ENCODE measurements at regions not wholly inside any gene's neighbourhood (a gene's known extent, or its start where the extent isn't known, plus 50 kb on each side); places are given as distances from the start of the nearest gene placed in this dataset.

DNA sequence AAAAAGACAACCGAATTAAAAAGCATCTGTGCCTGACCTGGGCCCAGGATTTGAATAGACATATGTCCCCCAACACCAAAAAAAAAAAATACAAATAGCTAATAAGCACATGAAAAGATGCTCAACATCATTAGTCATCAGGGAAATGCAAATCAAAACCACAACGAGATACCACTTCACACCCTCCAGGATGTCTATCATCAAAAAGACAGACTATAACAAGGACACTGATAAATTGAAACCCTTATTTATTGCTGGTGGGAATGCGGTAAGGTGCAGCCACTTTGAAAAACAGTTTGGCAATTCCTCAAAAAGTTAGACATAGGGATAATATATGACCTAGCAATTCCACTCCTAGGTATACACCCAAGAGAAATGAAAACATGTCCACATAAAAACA is 72.3 kb upstream of the CAMK1G start:
- DNase-seq (ENCODE audit: low read depth, low spot score): no peak
- in situ Hi-C loops (cut with HindIII; ENCODE audit: low pct_unique_long_range_greater_than_20kb, low sequenced_read_pairs): no loop called here

DNA sequence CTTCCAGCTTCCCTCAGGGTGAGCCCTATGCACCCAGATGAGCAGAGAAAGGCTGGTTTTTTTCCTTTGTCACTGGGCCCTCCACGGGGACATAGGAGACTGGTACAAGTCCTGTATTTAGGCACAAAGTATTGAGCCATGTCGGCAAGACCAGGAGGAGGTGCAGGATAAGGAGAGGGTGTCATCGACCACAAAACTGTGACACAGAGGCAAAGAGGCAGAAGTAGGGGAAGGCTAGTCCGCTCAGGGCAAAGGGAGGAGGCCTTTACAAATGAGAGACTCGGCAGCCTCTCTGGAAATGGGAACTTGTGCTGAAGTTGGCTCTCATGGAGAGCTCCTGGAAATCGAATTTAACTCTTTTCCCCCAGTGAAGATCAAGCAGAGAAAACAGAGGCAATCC is 70.7 kb upstream of the CAMK1G start:
- no peak for DNase-seq (ENCODE audit: low read depth, low spot score)
- in situ Hi-C loops (cut with HindIII; ENCODE audit: low pct_unique_long_range_greater_than_20kb, low sequenced_read_pairs): no loop called here

DNA sequence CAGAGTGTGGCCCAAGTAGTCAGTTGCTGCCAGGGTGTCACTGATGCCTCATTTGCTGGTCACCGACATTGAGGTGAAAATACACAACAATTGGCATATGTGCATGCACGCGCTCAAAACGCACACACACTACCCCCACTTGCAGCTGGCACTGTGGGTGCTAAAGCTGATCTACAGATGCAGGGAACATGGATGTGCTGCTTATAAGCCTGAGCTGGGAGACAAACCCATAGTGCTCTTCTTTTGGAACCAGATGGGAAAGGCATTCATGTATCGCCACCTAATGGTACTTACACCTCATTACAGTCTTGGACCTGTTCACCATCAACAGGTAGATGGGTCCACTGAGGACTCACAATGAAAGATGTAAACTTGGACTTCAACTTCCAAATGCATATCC is 70.3 kb upstream of the CAMK1G start:
- in situ Hi-C loops (cut with HindIII; ENCODE audit: low pct_unique_long_range_greater_than_20kb, low sequenced_read_pairs): no loop called here
- DNase-seq (ENCODE audit: low read depth, low spot score): peak; percentile 72

DNA sequence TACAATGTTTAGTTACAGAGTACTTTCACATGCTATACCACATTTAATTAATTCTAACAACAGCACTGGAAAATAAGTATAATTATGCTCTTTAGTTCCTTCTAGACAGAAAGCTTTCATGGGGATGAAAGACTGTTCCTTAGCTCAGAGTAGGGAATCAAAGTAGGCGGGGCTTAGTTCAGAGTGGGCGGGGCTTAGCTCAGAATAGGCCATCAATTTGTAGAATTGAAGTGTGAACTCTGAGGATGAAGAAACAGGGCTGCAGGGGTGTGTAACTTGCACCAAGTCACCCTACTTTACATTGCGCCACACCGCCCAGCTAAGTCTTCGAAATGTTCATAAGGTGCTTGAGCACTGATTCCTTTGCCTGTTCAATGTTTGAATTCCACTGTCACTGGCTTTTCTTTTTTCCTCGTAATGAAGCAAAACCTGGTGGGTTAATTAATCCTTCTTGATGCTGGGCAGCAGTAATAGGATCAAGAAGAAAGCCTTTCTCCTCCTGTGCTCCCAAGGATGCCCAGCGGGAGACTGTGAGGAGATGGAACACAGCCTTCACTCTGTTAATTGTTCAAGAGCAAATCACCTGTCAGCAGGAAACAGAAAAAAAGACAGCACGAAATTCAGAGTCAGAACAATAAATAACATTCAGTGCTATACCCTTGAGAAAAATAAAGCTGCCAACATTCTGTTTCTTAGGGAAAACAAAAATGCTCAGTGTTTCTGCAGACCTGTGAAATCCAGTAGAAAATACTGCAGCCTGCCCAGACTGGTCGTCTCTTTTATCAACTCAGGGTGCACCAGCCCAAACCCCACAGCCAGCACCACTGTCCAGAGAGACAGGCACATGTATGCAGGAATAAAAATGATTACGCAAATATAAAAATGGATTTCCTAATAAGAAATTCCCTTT is 66.5 kb upstream of the CAMK1G start:
- in situ Hi-C loops (cut with HindIII; ENCODE audit: low pct_unique_long_range_greater_than_20kb, low sequenced_read_pairs): no loop called here

DNA sequence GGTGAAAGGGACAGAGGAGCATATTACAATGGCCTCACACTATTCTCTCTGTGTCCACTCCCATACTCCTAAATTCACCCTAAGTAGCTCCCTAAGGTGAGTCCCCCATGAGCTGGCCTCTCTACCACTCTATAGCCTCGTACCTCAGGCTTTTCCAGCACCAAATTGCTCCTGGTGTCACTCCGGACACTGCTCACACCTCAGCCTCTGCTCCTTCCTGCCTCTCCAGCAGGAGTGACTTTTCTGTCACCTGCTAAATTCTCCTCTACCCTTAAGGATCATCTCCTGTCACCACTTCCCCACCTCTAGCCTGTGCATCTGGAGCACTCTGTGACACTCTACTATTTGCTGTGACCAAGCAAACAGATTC is 65.8 kb upstream of the CAMK1G start:
- in situ Hi-C loops (cut with HindIII; ENCODE audit: low pct_unique_long_range_greater_than_20kb, low sequenced_read_pairs): no loop called here
- no peak for DNase-seq (ENCODE audit: low read depth, low spot score)

More for the DNA sequence above, 66.5 kb upstream of the CAMK1G start:
- peak; percentile 23 for DNase-seq (ENCODE audit: low read depth, low spot score)

DNA sequence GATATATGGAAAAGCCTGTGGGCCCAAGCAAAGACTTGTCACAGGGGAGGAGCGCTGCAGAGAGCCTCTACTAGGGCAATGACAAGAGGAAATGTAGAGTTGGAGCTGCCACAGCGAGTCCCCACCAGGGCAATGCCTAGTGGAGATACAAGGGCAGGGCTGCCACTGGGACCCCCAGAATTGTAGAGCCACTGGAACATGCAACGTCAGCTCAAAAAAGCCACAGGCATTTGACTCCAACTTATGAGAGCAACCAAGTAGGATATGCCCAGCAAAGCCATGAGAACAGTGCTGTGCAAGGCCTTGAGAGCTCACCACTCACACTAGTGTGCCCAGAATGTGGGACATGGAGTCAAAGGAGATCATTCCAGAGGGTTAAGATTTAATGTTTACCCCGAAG is 63.7 kb upstream of the CAMK1G start:
- DNase-seq (ENCODE audit: low read depth, low spot score): no peak
- in situ Hi-C loops (cut with HindIII; ENCODE audit: low pct_unique_long_range_greater_than_20kb, low sequenced_read_pairs): no loop called here

DNA sequence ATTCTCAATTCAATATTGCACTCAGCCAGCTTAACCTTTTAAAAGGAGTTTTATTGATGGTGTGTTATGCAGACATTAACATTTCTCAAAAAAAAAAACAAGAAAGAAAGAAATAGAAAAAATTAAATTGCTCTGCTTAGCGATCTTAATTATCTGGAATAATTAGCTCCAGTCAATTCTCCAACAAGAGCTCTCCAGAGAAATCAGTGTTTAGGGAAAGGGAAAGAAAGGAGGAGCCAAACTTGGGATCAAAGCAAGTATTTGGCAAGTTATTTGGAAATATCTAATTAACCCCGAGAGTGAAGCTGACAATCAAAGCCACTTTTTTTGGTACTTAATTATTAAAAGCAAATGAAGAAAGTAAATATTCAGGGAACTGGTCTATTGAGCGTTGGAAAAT is 60.7 kb upstream of the CAMK1G start:
- in situ Hi-C loops (cut with HindIII; ENCODE audit: low pct_unique_long_range_greater_than_20kb, low sequenced_read_pairs): no loop called here
- no peak for DNase-seq (ENCODE audit: low read depth, low spot score)

DNA sequence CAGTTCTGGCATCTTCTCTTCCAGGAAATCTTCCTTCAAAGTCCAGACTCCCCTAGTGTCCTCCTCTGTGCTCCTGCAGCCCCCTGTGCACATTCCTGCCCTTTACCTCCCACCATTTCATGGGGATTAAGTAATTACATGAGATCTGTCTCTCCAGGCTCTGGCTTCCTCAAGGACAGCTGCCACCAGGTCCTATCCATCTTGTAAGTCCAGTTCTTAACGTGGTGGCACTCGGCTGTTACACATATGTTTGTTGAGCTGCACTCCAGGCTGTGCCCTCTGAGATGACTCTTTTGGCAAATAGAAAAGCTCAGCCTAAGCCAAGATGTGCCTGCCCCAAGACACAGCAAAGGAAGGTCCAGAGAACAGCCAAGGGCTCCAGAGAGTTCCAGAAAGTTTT is 57.4 kb upstream of the CAMK1G start:
- in situ Hi-C loops (cut with HindIII; ENCODE audit: low pct_unique_long_range_greater_than_20kb, low sequenced_read_pairs): no loop called here
- no peak for DNase-seq (ENCODE audit: low read depth, low spot score)

DNA sequence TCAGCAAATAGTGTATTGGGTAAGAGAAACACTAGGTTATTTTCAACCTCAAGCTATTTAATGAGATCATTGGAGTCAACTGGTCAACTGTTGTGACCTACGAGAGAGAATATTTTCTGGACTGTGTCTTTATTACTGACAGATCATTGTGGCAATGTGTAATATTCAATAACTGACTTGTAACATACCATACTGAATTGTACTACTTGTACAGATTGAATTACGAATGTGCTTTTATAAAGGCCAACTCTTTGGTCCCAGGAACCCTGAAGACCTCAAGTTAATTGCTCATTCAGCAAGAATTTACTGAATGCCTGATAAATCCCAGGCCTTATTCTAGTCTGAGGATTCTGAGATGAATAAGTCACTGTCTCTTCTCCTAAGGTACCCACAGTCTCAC is 56.1 kb upstream of the CAMK1G start:
- in situ Hi-C loops (cut with HindIII; ENCODE audit: low pct_unique_long_range_greater_than_20kb, low sequenced_read_pairs): no loop called here
- DNase-seq (ENCODE audit: low read depth, low spot score): no peak

DNA sequence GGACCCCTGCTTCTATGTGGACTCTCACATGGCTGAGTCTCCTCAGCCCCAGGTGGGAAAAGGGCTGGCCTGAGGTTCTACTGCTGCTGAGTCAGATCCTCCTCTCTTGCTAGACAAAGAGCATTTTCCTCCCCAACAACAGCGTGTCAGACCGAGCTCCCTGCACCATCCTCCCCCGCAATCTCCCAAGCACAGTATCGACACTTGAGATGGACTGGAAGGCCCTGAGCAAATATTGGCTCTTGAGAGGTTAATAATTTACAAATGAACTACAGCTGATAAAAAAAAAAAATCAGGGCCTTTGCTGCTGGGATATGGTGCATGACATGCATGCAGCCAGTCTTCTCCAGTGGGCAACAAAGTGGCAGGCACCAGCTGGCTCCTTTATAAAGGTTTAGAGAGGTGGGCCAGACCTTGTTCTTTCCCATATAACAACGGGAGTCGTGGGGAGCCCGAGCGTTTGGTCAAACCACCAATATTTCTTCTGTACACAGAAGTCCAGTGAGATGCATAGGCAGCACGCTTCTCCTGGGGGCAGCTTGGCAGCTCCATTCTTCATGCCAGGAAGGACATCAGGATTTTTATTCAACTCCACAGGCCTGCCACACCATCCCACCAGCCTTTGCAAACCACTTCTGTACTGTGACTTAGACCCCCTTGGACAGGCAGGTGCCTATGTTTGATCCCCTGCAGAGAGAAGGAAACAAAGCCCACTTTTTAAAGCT is 55.4 kb upstream of the CAMK1G start:
- DNase-seq (ENCODE audit: low read depth, low spot score): no peak
- in situ Hi-C loops (cut with HindIII; ENCODE audit: low pct_unique_long_range_greater_than_20kb, low sequenced_read_pairs): no loop called here

DNA sequence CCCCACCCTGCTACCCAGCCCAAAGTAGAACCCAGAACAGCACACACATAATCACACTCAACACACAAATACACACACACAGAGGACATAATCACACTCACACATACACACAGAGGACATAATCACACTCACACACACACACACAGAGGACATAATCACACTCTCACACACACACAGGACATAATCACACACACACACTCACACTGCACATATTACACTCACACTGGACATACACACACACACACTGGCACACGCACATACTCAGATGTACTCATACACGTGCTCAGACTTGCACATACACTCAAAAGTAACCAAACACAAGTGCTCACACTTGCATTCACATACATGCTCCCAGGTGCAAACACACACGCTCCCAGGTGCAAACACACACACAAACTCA is 54.3 kb upstream of the CAMK1G start:
- in situ Hi-C loops (cut with HindIII; ENCODE audit: low pct_unique_long_range_greater_than_20kb, low sequenced_read_pairs): no loop called here
- DNase-seq (ENCODE audit: low read depth, low spot score): no peak

DNA sequence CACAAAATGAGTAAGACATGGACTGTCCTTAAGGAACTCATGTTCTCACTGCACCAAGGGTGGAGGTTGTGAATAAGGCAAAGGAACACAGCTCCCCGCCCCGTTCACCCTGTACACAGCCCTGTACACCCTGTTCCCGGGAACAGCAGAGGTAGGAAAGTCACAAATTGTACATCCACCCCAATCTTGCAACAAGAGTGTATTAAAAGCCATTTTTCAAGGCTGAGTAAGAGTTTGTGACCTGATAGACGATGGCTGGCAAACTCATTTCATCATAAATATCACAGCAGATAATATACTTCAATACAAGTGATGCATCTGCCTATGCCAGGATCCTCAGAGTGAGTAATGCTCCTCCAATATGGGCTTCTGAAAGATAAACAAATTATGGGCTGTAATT is 52.5 kb upstream of the CAMK1G start:
- in situ Hi-C loops (cut with HindIII; ENCODE audit: low pct_unique_long_range_greater_than_20kb, low sequenced_read_pairs): no loop called here
- no peak for DNase-seq (ENCODE audit: low read depth, low spot score)

DNA sequence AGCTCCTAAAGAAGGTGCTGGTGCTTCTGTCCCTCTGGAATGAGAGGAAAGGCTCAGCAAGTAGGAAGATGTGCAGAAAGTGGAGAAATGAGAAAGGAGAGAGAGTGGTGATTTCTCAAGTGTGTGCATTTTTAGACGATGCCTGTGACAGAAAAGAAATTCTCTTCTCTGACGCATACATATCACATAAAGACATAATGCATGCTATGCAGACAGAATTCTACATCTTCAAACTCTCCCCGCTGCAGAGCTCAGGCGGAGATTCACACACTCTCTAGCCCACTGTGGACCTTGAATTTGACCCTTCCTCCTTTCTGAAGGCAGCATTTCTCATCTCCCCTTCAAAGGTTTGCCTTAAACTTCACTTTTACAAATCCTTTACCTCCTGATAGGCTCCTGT is 52.0 kb upstream of the CAMK1G start:
- in situ Hi-C loops (cut with HindIII; ENCODE audit: low pct_unique_long_range_greater_than_20kb, low sequenced_read_pairs): no loop called here
- DNase-seq (ENCODE audit: low read depth, low spot score): no peak

Small RNAs in the stretch of these regions (small RNA-seq; reads per million reads assigned to genes)
- 0 reads per million in 2 experiments for gene AC104465.1

Measured in SK-MEL-5 (cell line).